GM12874 (cell line): ENCODE measurements at regions not wholly inside any gene's neighbourhood (a gene's known extent, or its start where the extent isn't known, plus 50 kb on each side); places are given as distances from the start of the nearest gene placed in this dataset.

Experiments used
- TF ChIP-seq, protein P1 (sequence below): IDR thresholded peaks from 2 replicates; pipeline ENCODE4 v1.5.1; 2011; ENCODE audit warnings: low read depth, mild to moderate bottlenecking, control low read depth, low read length, moderate library complexity; ENCODE audit not compliant: insufficient read depth

DNA sequence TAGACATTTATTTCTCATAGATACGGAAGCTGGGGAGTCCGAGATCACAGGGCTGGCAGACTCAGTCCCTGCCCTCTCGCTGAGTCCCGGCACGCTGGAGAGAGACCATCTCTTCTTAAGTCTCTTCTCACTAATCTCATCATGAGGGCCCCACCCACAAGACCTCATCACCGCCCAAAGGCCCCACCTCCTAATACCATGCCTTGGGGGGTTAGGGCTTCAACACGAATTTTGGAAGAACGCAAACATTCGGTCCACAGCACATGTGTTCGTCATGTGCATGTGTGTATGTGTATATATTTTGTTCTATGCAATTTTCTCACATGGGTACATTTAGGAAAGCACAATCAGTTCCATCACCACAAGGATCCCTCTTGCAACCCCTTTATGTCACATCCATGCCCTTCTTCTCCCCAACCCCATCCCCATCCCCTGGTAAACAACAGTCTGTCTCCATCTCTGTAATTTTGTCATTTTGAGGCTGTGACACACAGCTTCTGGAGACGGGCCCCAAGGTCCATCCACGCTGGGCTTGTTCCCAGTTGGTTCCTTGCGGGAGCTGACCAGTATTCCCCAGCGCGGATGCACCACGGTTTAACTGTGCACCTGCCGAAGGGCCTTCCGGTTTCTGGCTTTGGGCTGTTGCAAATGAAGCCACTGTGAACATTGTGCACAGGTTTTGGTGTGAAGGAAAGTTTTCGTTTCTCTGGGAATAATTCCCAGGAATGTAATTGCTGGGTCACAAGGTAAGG is 317.5 kb upstream of the DIO3 start:
- TF ChIP-seq, protein P1, sequence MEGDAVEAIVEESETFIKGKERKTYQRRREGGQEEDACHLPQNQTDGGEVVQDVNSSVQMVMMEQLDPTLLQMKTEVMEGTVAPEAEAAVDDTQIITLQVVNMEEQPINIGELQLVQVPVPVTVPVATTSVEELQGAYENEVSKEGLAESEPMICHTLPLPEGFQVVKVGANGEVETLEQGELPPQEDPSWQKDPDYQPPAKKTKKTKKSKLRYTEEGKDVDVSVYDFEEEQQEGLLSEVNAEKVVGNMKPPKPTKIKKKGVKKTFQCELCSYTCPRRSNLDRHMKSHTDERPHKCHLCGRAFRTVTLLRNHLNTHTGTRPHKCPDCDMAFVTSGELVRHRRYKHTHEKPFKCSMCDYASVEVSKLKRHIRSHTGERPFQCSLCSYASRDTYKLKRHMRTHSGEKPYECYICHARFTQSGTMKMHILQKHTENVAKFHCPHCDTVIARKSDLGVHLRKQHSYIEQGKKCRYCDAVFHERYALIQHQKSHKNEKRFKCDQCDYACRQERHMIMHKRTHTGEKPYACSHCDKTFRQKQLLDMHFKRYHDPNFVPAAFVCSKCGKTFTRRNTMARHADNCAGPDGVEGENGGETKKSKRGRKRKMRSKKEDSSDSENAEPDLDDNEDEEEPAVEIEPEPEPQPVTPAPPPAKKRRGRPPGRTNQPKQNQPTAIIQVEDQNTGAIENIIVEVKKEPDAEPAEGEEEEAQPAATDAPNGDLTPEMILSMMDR: no peak

DNA sequence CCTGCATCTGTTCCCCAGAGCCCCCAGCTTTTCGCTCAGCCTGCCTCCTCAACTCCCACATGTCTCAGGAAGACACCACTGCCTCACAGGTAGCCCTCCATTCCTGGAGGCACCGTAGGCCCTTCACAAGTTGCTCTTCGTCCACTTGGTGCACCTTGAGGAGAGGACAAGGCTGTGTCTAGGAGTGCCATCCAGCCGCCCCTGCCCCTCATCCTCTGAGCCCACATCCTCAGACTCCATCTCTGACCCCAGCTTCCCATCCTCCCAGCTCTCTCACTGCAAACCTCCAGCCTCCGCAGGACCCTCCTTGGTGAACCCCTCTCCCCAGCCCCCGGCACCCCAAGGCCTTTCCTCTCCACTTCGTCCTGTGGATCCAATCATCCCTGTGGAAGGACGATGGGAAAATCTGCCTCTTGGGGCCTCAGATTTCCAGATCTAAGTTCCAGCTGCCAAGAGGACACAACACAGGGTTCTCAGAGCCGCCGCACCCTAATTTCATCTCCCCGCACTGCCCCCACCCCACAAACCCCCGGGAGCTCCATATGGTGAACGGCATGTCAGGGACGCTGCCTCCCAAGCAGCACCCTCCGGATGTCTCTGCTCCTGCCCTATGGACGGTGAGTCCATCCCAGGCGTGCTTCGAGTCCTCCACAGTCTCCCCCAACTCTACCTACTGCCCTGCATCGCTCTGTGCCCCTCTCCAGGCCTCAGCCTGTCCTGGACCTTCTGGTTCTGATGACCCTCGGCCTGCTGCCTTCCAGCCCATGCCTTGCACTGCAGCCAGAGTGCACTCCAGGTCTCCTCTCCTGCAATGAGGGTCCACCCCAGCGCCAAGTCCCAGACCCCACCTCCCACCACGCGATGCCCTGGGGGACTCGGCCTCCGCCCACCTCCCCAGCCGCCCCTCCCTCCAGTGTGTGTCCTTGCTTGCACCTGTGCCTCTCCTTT is 314.1 kb upstream of the DIO3 start:
- TF ChIP-seq, protein P1: no peak

GRCh38 chr14:101247842-101248725 is 313.2 kb upstream of the DIO3 start:
- TF ChIP-seq, protein P1: no peak

DNA sequence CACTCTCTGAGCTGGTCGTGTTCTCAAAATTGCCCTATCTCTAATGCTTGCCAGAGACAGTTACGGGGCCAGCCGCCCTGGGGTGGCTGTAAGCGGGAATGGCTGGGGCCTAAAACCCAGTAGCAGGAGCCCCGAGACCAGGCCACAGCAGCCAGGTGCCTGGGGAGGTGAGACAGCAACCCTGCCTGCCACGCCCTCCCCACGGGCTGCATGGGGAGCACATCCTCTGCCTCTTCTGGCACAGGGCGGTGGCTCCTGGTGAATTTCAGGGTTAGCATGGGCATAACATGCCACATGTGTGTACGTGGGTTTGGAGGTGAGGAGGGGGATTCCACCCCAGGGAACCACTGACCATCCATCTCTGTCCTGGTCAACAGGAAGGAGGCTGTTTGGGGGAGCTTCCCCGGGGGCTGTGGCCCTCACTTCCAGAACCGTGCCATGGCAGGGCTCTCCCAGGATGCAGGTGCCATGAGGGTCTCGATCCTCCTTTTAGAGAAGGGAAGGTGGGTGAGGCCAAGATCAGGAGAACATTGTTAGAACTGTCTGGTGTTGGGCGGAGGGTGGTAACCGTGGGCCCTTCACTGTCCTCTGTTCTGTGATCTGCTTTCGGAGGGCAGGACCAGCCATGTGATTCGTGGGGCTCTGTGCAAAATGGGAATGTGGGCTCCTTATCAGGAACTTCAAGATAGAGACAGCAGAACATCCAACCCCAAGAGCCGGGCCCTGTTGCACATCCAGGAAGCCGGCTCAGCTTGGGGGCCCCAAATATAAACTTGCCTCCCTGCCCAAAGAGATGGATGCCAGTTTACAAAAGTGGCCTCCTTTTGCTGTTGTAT is 312.2 kb upstream of the DIO3 start:
- TF ChIP-seq, protein P1: no peak

DNA sequence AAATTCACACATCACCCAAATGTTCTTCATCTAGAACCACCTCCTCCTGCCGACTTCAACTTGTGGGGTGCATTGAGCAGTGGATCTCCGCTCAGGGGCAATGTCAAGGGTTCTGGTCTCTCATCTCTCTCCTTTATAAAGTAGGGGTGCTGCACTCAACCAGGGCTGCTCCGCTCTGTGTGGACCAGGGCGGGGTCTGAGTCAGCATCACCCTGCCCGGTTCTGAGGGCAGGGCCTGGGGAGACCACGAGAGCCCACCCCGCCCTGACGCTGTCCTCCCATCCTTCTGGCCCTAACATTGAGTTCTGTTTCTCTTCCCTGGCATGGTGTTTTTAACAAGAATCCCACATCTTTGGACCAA is 311.6 kb upstream of the DIO3 start:
- TF ChIP-seq, protein P1: no peak

- TF ChIP-seq, protein P1: no peak
These were observed 310.9 kb upstream of the DIO3 start for GRCh38 chr14:101250336-101250947.
